ENCODE measurements at regions not wholly inside any gene's neighbourhood (a gene's known extent, or its start where the extent isn't known, plus 50 kb on each side); places are given as distances from the start of the nearest gene placed in this dataset.

GRCh38 chr10:78276139-78276538 lies 242.5 kb downstream of the RPS24 start:
- no peak overlapping the region for H3K4me3 Mint-ChIP-seq
- no peak for ATAC-seq (ENCODE audit: low read depth)
- no peak for DNase-seq
- no peaks in the 10 kb centered on the region for H3K9me3 Mint-ChIP-seq
- H3K4me1 Mint-ChIP-seq: peaks cover 3% of the 10 kb centered on the region
- no peaks in the 10 kb centered on the region for H3K36me3 Mint-ChIP-seq
- POLR2A ChIA-PET: no interaction called here
- H3K27ac Mint-ChIP-seq: no peak overlapping the region
- peaks cover 14% of the 10 kb centered on the region for H3K27me3 Mint-ChIP-seq

GRCh38 chr10:78277314-78278057 lies 243.8 kb downstream of the RPS24 start:
- Mint-ChIP-seq H3K36me3 (no peaks in the 10 kb centered on the region), H3K9me3 (no peaks in the 10 kb centered on the region)
- ATAC-seq (ENCODE audit: low read depth): no peak

GRCh38 chr10:78278058-78278404 lies 244.4 kb downstream of the RPS24 start:
- H3K4me3 Mint-ChIP-seq: no peak overlapping the region
- DNase-seq (no peak), ATAC-seq (ENCODE audit: low read depth) (no peak)
- no peaks in the 10 kb centered on the region for H3K36me3 Mint-ChIP-seq
- H3K9me3 Mint-ChIP-seq: no peaks in the 10 kb centered on the region
- peaks cover 14% of the 10 kb centered on the region for H3K27me3 Mint-ChIP-seq
- POLR2A ChIA-PET: no interaction called here
- H3K27ac Mint-ChIP-seq: no peak overlapping the region
- peaks cover 3% of the 10 kb centered on the region for H3K4me1 Mint-ChIP-seq

More at GRCh38 chr10:78277314-78278057, 243.8 kb downstream of the RPS24 start:
- no peak overlapping the region for H3K4me3 Mint-ChIP-seq
- peaks cover 14% of the 10 kb centered on the region for H3K27me3 Mint-ChIP-seq
- H3K27ac Mint-ChIP-seq: no peak overlapping the region
- H3K4me1 Mint-ChIP-seq: peaks cover 3% of the 10 kb centered on the region
- DNase-seq: no peak
- POLR2A ChIA-PET: no interaction called here

- Mint-ChIP-seq H3K27ac (no peak overlapping the region), H3K27me3 (peaks cover 5% of the 10 kb centered on the region), H3K36me3 (no peaks in the 10 kb centered on the region), H3K9me3 (no peaks in the 10 kb centered on the region), H3K4me3 (no peak overlapping the region), H3K4me1 (peaks cover 3% of the 10 kb centered on the region)
- ATAC-seq (ENCODE audit: low read depth) (no peak), DNase-seq (no peak)
- POLR2A ChIA-PET: no interaction called here
Observed at GRCh38 chr10:78279756-78280155, 246.1 kb downstream of the RPS24 start.

- H3K36me3 Mint-ChIP-seq: no peaks in the 10 kb centered on the region
- H3K4me1 Mint-ChIP-seq: peaks cover 3% of the 10 kb centered on the region
- DNase-seq (no peak), ATAC-seq (ENCODE audit: low read depth) (no peak)
- H3K9me3 Mint-ChIP-seq: no peaks in the 10 kb centered on the region
- H3K4me3 Mint-ChIP-seq: no peak overlapping the region
- H3K27ac Mint-ChIP-seq: no peak overlapping the region
- POLR2A ChIA-PET: no interaction called here
- H3K27me3 Mint-ChIP-seq: peaks cover 5% of the 10 kb centered on the region
Observed at GRCh38 chr10:78280604-78281003, 246.9 kb downstream of the RPS24 start.

- Mint-ChIP-seq H3K27ac (no peak overlapping the region), H3K9me3 (no peaks in the 10 kb centered on the region), H3K36me3 (no peaks in the 10 kb centered on the region), H3K27me3 (peaks cover 5% of the 10 kb centered on the region), H3K4me3 (no peak overlapping the region), H3K4me1 (peaks cover 3% of the 10 kb centered on the region)
- DNase-seq (no peak), ATAC-seq (ENCODE audit: low read depth) (no peak)
- POLR2A ChIA-PET: no interaction called here
Observed at GRCh38 chr10:78281627-78282026, 248.0 kb downstream of the RPS24 start.

GRCh38 chr10:78283069-78283682 lies 249.5 kb downstream of the RPS24 start:
- Mint-ChIP-seq H3K27me3 (peaks cover 2% of the 10 kb centered on the region), H3K9me3 (no peaks in the 10 kb centered on the region), H3K4me3 (no peak overlapping the region), H3K4me1 (no peaks in the 10 kb centered on the region), H3K36me3 (no peaks in the 10 kb centered on the region), H3K27ac (no peak overlapping the region)
- POLR2A ChIA-PET: no interaction called here
- DNase-seq: no peak
- ATAC-seq (ENCODE audit: low read depth): no peak

- ATAC-seq (ENCODE audit: low read depth): no peak
- no peak overlapping the region for H3K4me3 Mint-ChIP-seq
- no peaks in the 10 kb centered on the region for H3K36me3 Mint-ChIP-seq
- POLR2A ChIA-PET: no interaction called here
- no peaks in the 10 kb centered on the region for H3K9me3 Mint-ChIP-seq
- no peaks in the 10 kb centered on the region for H3K4me1 Mint-ChIP-seq
- no peak for DNase-seq
- peak overlapping the region; percentile 76 for H3K27ac Mint-ChIP-seq
- peaks cover 2% of the 10 kb centered on the region for H3K27me3 Mint-ChIP-seq
Observed at GRCh38 chr10:78284381-78284780, 250.7 kb downstream of the RPS24 start.

- H3K27ac Mint-ChIP-seq: no peak overlapping the region
- no peaks in the 10 kb centered on the region for H3K9me3 Mint-ChIP-seq
- no peaks in the 10 kb centered on the region for H3K36me3 Mint-ChIP-seq
- POLR2A ChIA-PET: no interaction called here
- DNase-seq (no peak), ATAC-seq (ENCODE audit: low read depth) (no peak)
- H3K27me3 Mint-ChIP-seq: peaks cover 4% of the 10 kb centered on the region
- no peak overlapping the region for H3K4me3 Mint-ChIP-seq
- no peaks in the 10 kb centered on the region for H3K4me1 Mint-ChIP-seq
Observed at GRCh38 chr10:78285226-78285625, 251.6 kb downstream of the RPS24 start.

GRCh38 chr10:78286186-78286585 lies 252.5 kb downstream of the RPS24 start:
- peaks cover 4% of the 10 kb centered on the region for H3K27me3 Mint-ChIP-seq
- H3K4me1 Mint-ChIP-seq: no peaks in the 10 kb centered on the region
- POLR2A ChIA-PET: no interaction called here
- DNase-seq (no peak), ATAC-seq (ENCODE audit: low read depth) (no peak)
- no peak overlapping the region for H3K27ac Mint-ChIP-seq
- no peaks in the 10 kb centered on the region for H3K36me3 Mint-ChIP-seq
- H3K9me3 Mint-ChIP-seq: no peaks in the 10 kb centered on the region
- H3K4me3 Mint-ChIP-seq: no peak overlapping the region

GRCh38 chr10:78286668-78287067 lies 253.0 kb downstream of the RPS24 start:
- Mint-ChIP-seq H3K36me3 (no peaks in the 10 kb centered on the region), H3K9me3 (no peaks in the 10 kb centered on the region), H3K4me3 (no peak overlapping the region), H3K27me3 (peaks cover 6% of the 10 kb centered on the region), H3K27ac (no peak overlapping the region), H3K4me1 (no peaks in the 10 kb centered on the region)
- POLR2A ChIA-PET: no interaction called here
- no peak for ATAC-seq (ENCODE audit: low read depth)
- DNase-seq: no peak

- ATAC-seq (ENCODE audit: low read depth) (no peak), DNase-seq (no peak)
- Mint-ChIP-seq H3K27me3 (peaks cover 6% of the 10 kb centered on the region), H3K36me3 (no peaks in the 10 kb centered on the region), H3K9me3 (no peaks in the 10 kb centered on the region), H3K4me1 (no peaks in the 10 kb centered on the region), H3K4me3 (no peak overlapping the region), H3K27ac (no peak overlapping the region)
- POLR2A ChIA-PET: no interaction called here
Observed at GRCh38 chr10:78287618-78288017, 254.0 kb downstream of the RPS24 start.

- Mint-ChIP-seq H3K27ac (no peak overlapping the region), H3K4me3 (no peak overlapping the region), H3K27me3 (peaks cover 6% of the 10 kb centered on the region), H3K36me3 (no peaks in the 10 kb centered on the region), H3K4me1 (no peaks in the 10 kb centered on the region), H3K9me3 (no peaks in the 10 kb centered on the region)
- DNase-seq (no peak), ATAC-seq (ENCODE audit: low read depth) (no peak)
- POLR2A ChIA-PET: no interaction called here
Observed at GRCh38 chr10:78288663-78289062, 255.0 kb downstream of the RPS24 start.

GRCh38 chr10:78290131-78290750 lies 256.6 kb downstream of the RPS24 start:
- peaks cover 7% of the 10 kb centered on the region for H3K27me3 Mint-ChIP-seq
- ATAC-seq (ENCODE audit: low read depth): no peak
- no peak overlapping the region for H3K4me3 Mint-ChIP-seq
- no peaks in the 10 kb centered on the region for H3K4me1 Mint-ChIP-seq
- H3K9me3 Mint-ChIP-seq: no peaks in the 10 kb centered on the region
- no peak for DNase-seq
- H3K36me3 Mint-ChIP-seq: no peaks in the 10 kb centered on the region
- POLR2A ChIA-PET: no interaction called here
- no peak overlapping the region for H3K27ac Mint-ChIP-seq
